ENCODE measurements at regions not wholly inside any gene's neighbourhood (a gene's known extent, or its start where the extent isn't known, plus 50 kb on each side); places are given as distances from the start of the nearest gene placed in this dataset.
A peak's percentile ranks its signal among the peaks of the same experiment; 100 is the strongest.

DNA sequence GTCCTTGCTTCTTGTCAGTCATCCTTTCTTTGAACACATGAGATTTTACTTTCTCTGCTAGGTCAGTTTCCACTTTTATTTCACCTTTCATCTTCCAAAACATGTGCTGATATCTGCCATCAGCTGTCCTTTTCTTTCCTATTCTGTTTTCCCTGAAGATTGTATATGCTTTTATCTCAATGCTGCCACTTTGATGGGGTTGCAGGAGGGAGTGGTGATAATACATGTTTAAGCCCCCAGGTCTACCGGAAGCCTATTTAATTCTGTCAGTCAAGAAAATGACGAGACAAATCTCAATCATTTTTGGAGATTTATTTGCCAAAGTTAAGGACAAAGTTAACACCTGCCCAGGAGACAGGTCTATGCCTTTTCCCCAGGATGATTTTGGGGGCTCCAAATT, 73.8 kb downstream of the MRPL32 start:
- no peak overlapping the region for H3K4me3 Mint-ChIP-seq
- H3K4me1 ChIP-seq (ENCODE audit: insufficient read depth, low read length) = peaks cover 6% of the 10 kb centered on the region; the same call in 1 of the 2 replicates

More for the DNA sequence above, 73.8 kb downstream of the MRPL32 start:
- H3K79me2 ChIP-seq (ENCODE audit: insufficient read depth, low read length) = no peaks in the 10 kb centered on the region
- WGBS (ENCODE audit: extremely low coverage, insufficient read length, low lambda C conversion rate) = no CpG with 5 or more reads among the region's 2 CpGs
- Mint-ChIP-seq H3K36me3 (ENCODE audit: insufficient read depth in 1 of 3, low read depth in 3 of 3) (no peaks in the 10 kb centered on the region), H3K27me3 (ENCODE audit: low read depth) (no peaks in the 10 kb centered on the region), H3K27ac (peak overlapping the region in 2 of 3 experiments; percentile 13 to 30; a peak in 2 of 7 replicates), H3K9me3 (no peaks in the 10 kb centered on the region), H3K4me1 (peaks cover 10 to 11% of the 10 kb centered on the region in 2 experiments)
- H3K23me2 ChIP-seq (ENCODE audit: insufficient read length, low read depth, low read length, poor library complexity, severe bottlenecking) = no peaks in the 10 kb centered on the region
- no peak overlapping the region for H4K8ac ChIP-seq (replicated peaks; ENCODE audit: insufficient read length, low read depth, low read length)
- no peak overlapping the region for H2AK5ac ChIP-seq (ENCODE audit: insufficient read length, low read length)
- no peak overlapping the region for H2BK15ac ChIP-seq (ENCODE audit: low read depth, low read length)
- DNase-seq = no peak
- no peak overlapping the region for H3K23ac ChIP-seq (ENCODE audit: insufficient read length, low read depth, low read length)
- H2BK5ac ChIP-seq (ENCODE audit: insufficient read length, low read length) = no peak overlapping the region
- TF ChIP-seq, protein P1, sequence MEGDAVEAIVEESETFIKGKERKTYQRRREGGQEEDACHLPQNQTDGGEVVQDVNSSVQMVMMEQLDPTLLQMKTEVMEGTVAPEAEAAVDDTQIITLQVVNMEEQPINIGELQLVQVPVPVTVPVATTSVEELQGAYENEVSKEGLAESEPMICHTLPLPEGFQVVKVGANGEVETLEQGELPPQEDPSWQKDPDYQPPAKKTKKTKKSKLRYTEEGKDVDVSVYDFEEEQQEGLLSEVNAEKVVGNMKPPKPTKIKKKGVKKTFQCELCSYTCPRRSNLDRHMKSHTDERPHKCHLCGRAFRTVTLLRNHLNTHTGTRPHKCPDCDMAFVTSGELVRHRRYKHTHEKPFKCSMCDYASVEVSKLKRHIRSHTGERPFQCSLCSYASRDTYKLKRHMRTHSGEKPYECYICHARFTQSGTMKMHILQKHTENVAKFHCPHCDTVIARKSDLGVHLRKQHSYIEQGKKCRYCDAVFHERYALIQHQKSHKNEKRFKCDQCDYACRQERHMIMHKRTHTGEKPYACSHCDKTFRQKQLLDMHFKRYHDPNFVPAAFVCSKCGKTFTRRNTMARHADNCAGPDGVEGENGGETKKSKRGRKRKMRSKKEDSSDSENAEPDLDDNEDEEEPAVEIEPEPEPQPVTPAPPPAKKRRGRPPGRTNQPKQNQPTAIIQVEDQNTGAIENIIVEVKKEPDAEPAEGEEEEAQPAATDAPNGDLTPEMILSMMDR (conservative IDR thresholded peaks at IDR 0.05) = no peak
- H3K14ac ChIP-seq (ENCODE audit: insufficient read depth, low read length) = no peak overlapping the region
- H3K27ac ChIP-seq (ENCODE audit: insufficient read length, low read depth, low read length) = no peak overlapping the region
- no peak overlapping the region for H3K18ac ChIP-seq (ENCODE audit: insufficient read length, low read depth, low read length)
- no peak overlapping the region for H3K4ac ChIP-seq (ENCODE audit: low read depth, low read length)
- H4K91ac ChIP-seq (ENCODE audit: insufficient read length, low read depth, low read length) = no peak overlapping the region
- no peaks in the 10 kb centered on the region for H3K79me1 ChIP-seq (ENCODE audit: insufficient read depth, low read depth, low read length, poor library complexity, severe bottlenecking)
- H3K4me2 ChIP-seq (ENCODE audit: insufficient read depth, insufficient read length, low read length) = no peak overlapping the region
- no peak overlapping the region for H3K56ac ChIP-seq (ENCODE audit: insufficient read length, low read depth, low read length)
- no peak overlapping the region for H2AFZ ChIP-seq (ENCODE audit: low read length)
- no peak overlapping the region for H2BK120ac ChIP-seq (ENCODE audit: low read depth, low read length, poor library complexity, severe bottlenecking)
- no peak overlapping the region for H3K9ac ChIP-seq (ENCODE audit: extremely low read depth, insufficient read length, low read length)
- no peak overlapping the region for H2BK20ac ChIP-seq (ENCODE audit: low read depth, low read length, poor library complexity, severe bottlenecking)
- no peak overlapping the region for H2BK12ac ChIP-seq (ENCODE audit: insufficient read length, low read depth, low read length)
- H3K27me3 ChIP-seq (ENCODE audit: insufficient read depth, low read length) = no peaks in the 10 kb centered on the region
- H4K20me1 ChIP-seq (ENCODE audit: control insufficient read depth, insufficient read depth, insufficient read length) = no peaks in the 10 kb centered on the region
- H3K9me3 ChIP-seq (ENCODE audit: control insufficient read depth, low read depth, low read length) = no peaks in the 10 kb centered on the region
- no peak overlapping the region for H3T11ph ChIP-seq (ENCODE audit: low read length)
- no peak overlapping the region for H4K5ac ChIP-seq (ENCODE audit: insufficient read length, low read depth, low read length)

Data from H9 (cell line).